GM12878 (cell line): ENCODE measurements at regions not wholly inside any gene's neighbourhood (a gene's known extent, or its start where the extent isn't known, plus 50 kb on each side); places are given as distances from the start of the nearest gene placed in this dataset.

Source experiments
- ATAC-seq: fragments of 200-7000 bp; cut with Tn5 transposase; 3 replicates; pipeline ENCODE4 v1.9.1; 2020; ENCODE audit warnings: mild to moderate bottlenecking, moderate library complexity
- BruUV-seq: library from RNA; stranded (reverse); fragments of 400-500 nt; replicated peaks from 2 replicates; lab custom pipeline; 2021; lab: Mats Ljungman, UMichigan
- CTCF ChIA-PET: fragments of 300-600 bp; sonication (Branson Sonifier 250); formaldehyde crosslinking; extraction: SDS; loops from one replicate; lab custom pipeline; 2021; ENCODE audit warnings: inconsistent platforms; lab: Yijun Ruan, JAX
- POLR2A ChIA-PET: fragments of 350-600 bp; formaldehyde crosslinking; extraction: SDS; loops from one replicate; lab custom pipeline; 2021; ENCODE audit warnings: inconsistent platforms; lab: Charles Lee
- RAD21 ChIA-PET: fragments of 300-600 bp; sonication (Branson Sonifier 250); formaldehyde crosslinking; loops from one replicate; lab custom pipeline; 2023; ENCODE audit warnings: antibody characterized with exemption; ENCODE audit not compliant: unreplicated experiment; lab: Charles Lee
- SMC1A ChIA-PET: fragments of 300-600 bp; sonication (Branson Sonifier 250); formaldehyde crosslinking; loops from one replicate; lab custom pipeline; 2023; ENCODE audit not compliant: unreplicated experiment, uncharacterized antibody; lab: Charles Lee
- DNase-seq: peaks from one replicate; pipeline ENCODE4 v3.0.0-alpha.2; 2011; ENCODE audit warnings: low read depth, low spot score
- FAIRE-seq: peaks from 3 replicates; lab custom pipeline; 2011; peaks lifted over from hg19 to GRCh38; lab: Jason Lieb, UNC
- H2AFZ ChIP-seq: 2 replicates; pipeline ENCODE4 v1.6.0; 2011; ENCODE audit warnings: low read depth, low read length, control low read depth; ENCODE audit not compliant: control insufficient read depth
- H3K27ac ChIP-seq: 2 replicates; pipeline ENCODE4 v1.5.1; 2011; ENCODE audit warnings: control low read depth; ENCODE audit not compliant: control insufficient read depth, insufficient read depth
- H3K27me3 ChIP-seq, 2 experiments: replicated peaks in 1 of 2; 2 replicates each; pipeline versions ENCODE4 v1.6.0 to v1.6.1; 2011; ENCODE audit warnings: low read length in 1 of 2; ENCODE audit not compliant: control insufficient read depth in 2 of 2, insufficient read depth in 2 of 2
- H3K36me3 ChIP-seq, 2 experiments: 2 replicates each; pipeline ENCODE4 v1.5.1; 2011; ENCODE audit warnings: low read length in 1 of 2; ENCODE audit not compliant: control insufficient read depth in 2 of 2, insufficient read depth in 2 of 2
- H3K4me1 ChIP-seq: 2 replicates; pipeline ENCODE4 v1.6.1; 2011; ENCODE audit warnings: mild to moderate bottlenecking, low read length, moderate library complexity, mixed read lengths; ENCODE audit not compliant: control insufficient read depth, insufficient read depth
- H3K4me2 ChIP-seq: 2 replicates; pipeline ENCODE4 v1.6.0; 2011; ENCODE audit warnings: control low read depth; ENCODE audit not compliant: control insufficient read depth, insufficient read depth
- H3K4me3 ChIP-seq: fragments of 200-600 bp; sonication (generic); 2 replicates; pipeline ENCODE4 v1.5.1; 2016
- H3K79me2 ChIP-seq: 2 replicates; pipeline ENCODE4 v1.6.0; 2011; ENCODE audit warnings: low read length; ENCODE audit not compliant: control insufficient read depth, insufficient read depth
- H3K9ac ChIP-seq: 2 replicates; pipeline ENCODE4 v1.8.0; 2011; ENCODE audit warnings: low read length, control low read depth, mixed read lengths; ENCODE audit not compliant: control insufficient read depth, insufficient read depth
- H3K9me3 ChIP-seq: replicated peaks from 3 replicates; pipeline ENCODE4 v1.5.1; 2011; ENCODE audit warnings: mild to moderate bottlenecking, low read length; ENCODE audit not compliant: control insufficient read depth, insufficient read depth
- H4K20me1 ChIP-seq: 2 replicates; pipeline ENCODE4 v1.6.0; 2011; ENCODE audit not compliant: control insufficient read depth, insufficient read depth
- BMI1 ChIP-seq: fragments of 450-650 bp; IDR thresholded peaks from 2 replicates; pipeline ENCODE4 v1.6.1; 2016; ENCODE audit warnings: mild to moderate bottlenecking, moderate library complexity, borderline replicate concordance
- CHD1 ChIP-seq: IDR thresholded peaks from 2 replicates; pipeline ENCODE4 v1.6.1; 2012; ENCODE audit warnings: low read depth, low read length, improper control_type of control experiment
- EGR1 ChIP-seq, 2 experiments: IDR thresholded peaks; 1 replicate in 1 of 2; 2 replicates in 1 of 2; pipeline ENCODE4 v1.6.1; 2011 to 2012; ENCODE audit warnings: low read depth in 2 of 2, low read length in 2 of 2, borderline replicate concordance in 1 of 2, mild to moderate bottlenecking in 1 of 2, moderate library complexity in 1 of 2
- ETV6 ChIP-seq, 2 experiments: fragments of 450-650 bp in 1 of 2; IDR thresholded peaks in 1 of 2; conservative IDR thresholded peaks in 1 of 2; 2 replicates each; pipeline ENCODE4 v1.6.1; 2014; ENCODE audit warnings: antibody characterized with exemption in 1 of 2, borderline replicate concordance in 1 of 2, low read depth in 1 of 2, mild to moderate bottlenecking in 1 of 2, moderate library complexity in 1 of 2
- HDGF ChIP-seq: fragments of 450-650 bp; IDR thresholded peaks from 2 replicates; pipeline ENCODE4 v1.6.1; 2016; ENCODE audit warnings: antibody characterized with exemption
- KAT2A ChIP-seq: conservative IDR thresholded peaks from 2 replicates; pipeline ENCODE4 v1.6.1; 2011; ENCODE audit warnings: low read depth, low read length; ENCODE audit not compliant: control insufficient read depth
- KLF5 ChIP-seq: fragments of 450-650 bp; IDR thresholded peaks from 2 replicates; pipeline ENCODE4 v1.6.1; 2014; ENCODE audit warnings: mild to moderate bottlenecking; ENCODE audit not compliant: partially characterized antibody
- SMAD1 ChIP-seq: fragments of 450-650 bp; IDR thresholded peaks from 2 replicates; pipeline ENCODE4 v1.6.1; 2018; ENCODE audit warnings: mild to moderate bottlenecking, low read depth; ENCODE audit not compliant: partially characterized antibody
- SREBF2 ChIP-seq: IDR thresholded peaks from 2 replicates; pipeline ENCODE4 v1.6.1; 2012; ENCODE audit warnings: mild to moderate bottlenecking, low read length
- SRF ChIP-seq, 2 experiments: IDR thresholded peaks; 2 replicates each; pipeline ENCODE4 v1.6.1; 2011; ENCODE audit warnings: low read depth in 2 of 2, low read length in 2 of 2, mild to moderate bottlenecking in 1 of 2, moderate library complexity in 1 of 2
- TBL1XR1 ChIP-seq: IDR thresholded peaks from 2 replicates; pipeline ENCODE4 v1.6.1; 2012; ENCODE audit warnings: low read depth, low read length, improper control_type of control experiment
- TCF3 ChIP-seq: IDR thresholded peaks from 2 replicates; pipeline ENCODE4 v1.6.1; 2012; ENCODE audit warnings: low read depth, mild to moderate bottlenecking, low read length, borderline replicate concordance; ENCODE audit not compliant: insufficient read depth
- WRNIP1 ChIP-seq: IDR thresholded peaks from 2 replicates; pipeline ENCODE4 v1.6.1; 2011; ENCODE audit warnings: low read depth, low read length, improper control_type of control experiment, borderline replicate concordance
- ZNF384 ChIP-seq: IDR thresholded peaks from 2 replicates; pipeline ENCODE4 v1.6.1; 2012; ENCODE audit warnings: low read depth, mild to moderate bottlenecking, low read length, improper control_type of control experiment, borderline replicate concordance
- WGBS: methylation state at CpG from one replicate; pipeline ENCODE4 v1.1.6; 2016; ENCODE audit warnings: low lambda C conversion rate; ENCODE audit not compliant: insufficient replicate concordance, insufficient coverage; ENCODE audit errors: missing lambda C conversion rate; 5-methylcytosine and 5-hydroxymethylcytosine counted together
- in situ Hi-C: fragments of 300-500 bp; cut with MboI; formaldehyde crosslinking; loops from 9 replicates; pipeline ENCODE4 v1.14.3; 2018; ENCODE audit warnings: mixed read lengths
- intact Hi-C: fragments of 100-400 bp; cut with micrococcal nuclease; formaldehyde crosslinking; loops from one replicate; pipeline ENCODE4 v1.14.2; 2022; ENCODE audit not compliant: unreplicated experiment
- TF ChIP-seq, protein P1 (sequence below): IDR thresholded peaks from 2 replicates; pipeline ENCODE4 v1.6.1; 2011; ENCODE audit warnings: borderline replicate concordance, low read depth, mild to moderate bottlenecking, moderate library complexity, mixed read lengths, low read length; ENCODE audit not compliant: insufficient read depth; ENCODE audit errors: extremely low read length
- TF ChIP-seq, protein P2 (sequence below): IDR thresholded peaks from 2 replicates; pipeline ENCODE4 v1.6.1; 2011; ENCODE audit warnings: mild to moderate bottlenecking, low read depth, low read length, moderate library complexity; ENCODE audit not compliant: insufficient replicate concordance

DNA sequence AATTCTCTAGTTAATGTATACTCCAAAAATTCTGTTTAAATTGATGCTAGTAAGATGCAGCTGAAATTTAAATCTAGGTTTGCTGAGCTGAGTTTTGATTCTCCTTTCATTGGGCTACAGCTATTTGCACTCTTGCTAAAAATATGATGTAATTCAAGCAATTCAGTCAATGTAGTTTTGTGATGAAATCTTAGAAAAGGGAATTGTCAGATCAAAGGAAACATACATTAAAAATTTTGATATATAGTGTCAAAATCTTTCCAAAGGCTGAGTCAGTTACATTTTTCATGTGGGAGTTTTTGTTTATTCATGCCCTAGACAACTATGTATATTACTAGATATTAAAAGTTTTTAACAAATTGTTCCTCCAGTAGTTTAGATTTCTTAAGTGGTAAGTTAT lies 334.9 kb upstream of the DAB2 start:
- no peak for TF ChIP-seq HDGF
- no peak for TF ChIP-seq BMI1
- no peak for TF ChIP-seq SRF (IDR thresholded peaks at IDR 0.05; ENCODE audit: low read depth in 2 of 2, low read length in 2 of 2)
- no peak for TF ChIP-seq WRNIP1
- no peak for TF ChIP-seq SMAD1
- H2AFZ ChIP-seq = no peak overlapping the region
- no peak for ATAC-seq
- no peaks in the 10 kb centered on the region for H3K36me3 ChIP-seq
- DNase-seq = no peak
- ChIA-PET CTCF (no interaction called here), SMC1A (no interaction called here), RAD21 (no interaction called here), POLR2A (no interaction called here)
- FAIRE-seq = no peak
- no peaks in the 10 kb centered on the region for H3K4me1 ChIP-seq
- H4K20me1 ChIP-seq = no peaks in the 10 kb centered on the region
- no peak overlapping the region for H3K4me2 ChIP-seq
- H3K27ac ChIP-seq = no peak overlapping the region
- H3K9me3 ChIP-seq = no peaks in the 10 kb centered on the region
- H3K4me3 ChIP-seq = no peak overlapping the region
- no peak overlapping the region for H3K9ac ChIP-seq
- BruUV-seq = no TSS peak
- in situ Hi-C loops (no loop called here), intact Hi-C loops (no loop called here)
- H3K79me2 ChIP-seq = no peaks in the 10 kb centered on the region
- H3K27me3 ChIP-seq = no peaks in the 10 kb centered on the region

DNA sequence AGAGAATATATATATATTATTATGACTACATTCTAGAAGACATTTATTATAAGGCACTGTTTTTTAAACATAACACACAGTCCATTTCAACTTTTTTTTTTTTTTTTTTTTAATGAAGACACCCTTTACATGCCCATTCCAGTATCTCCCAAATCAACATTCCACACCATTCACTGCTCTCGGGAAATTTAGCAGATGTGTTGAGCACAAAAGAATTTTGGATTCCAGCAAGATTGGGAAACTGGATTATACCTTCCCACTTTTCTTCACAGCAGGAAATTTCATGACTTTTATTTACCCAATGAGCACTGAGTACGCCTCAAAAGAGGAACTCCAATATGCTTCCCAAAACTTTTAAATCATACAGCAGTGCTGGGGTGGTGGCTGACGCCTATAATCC lies 333.6 kb upstream of the DAB2 start:
- no peak for ATAC-seq
- TF ChIP-seq KAT2A (no peak), TCF3 (no peak), TBL1XR1 (no peak), CHD1 (no peak), KLF5 (no peak), ETV6 (conservative IDR thresholded peaks at IDR 0.05 in 1 of 2, IDR thresholded peaks at IDR 0.05 in 1 of 2; ENCODE audit: borderline replicate concordance in 1 of 2, low read depth in 1 of 2) (no peak), SREBF2 (no peak), EGR1 (IDR thresholded peaks at IDR 0.05; ENCODE audit: borderline replicate concordance in 1 of 2, low read depth in 2 of 2, low read length in 2 of 2) (no peak), ZNF384 (no peak)
- TF ChIP-seq, protein P1, sequence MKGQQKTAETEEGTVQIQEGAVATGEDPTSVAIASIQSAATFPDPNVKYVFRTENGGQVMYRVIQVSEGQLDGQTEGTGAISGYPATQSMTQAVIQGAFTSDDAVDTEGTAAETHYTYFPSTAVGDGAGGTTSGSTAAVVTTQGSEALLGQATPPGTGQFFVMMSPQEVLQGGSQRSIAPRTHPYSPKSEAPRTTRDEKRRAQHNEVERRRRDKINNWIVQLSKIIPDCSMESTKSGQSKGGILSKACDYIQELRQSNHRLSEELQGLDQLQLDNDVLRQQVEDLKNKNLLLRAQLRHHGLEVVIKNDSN = no peak
- TF ChIP-seq, protein P2, sequence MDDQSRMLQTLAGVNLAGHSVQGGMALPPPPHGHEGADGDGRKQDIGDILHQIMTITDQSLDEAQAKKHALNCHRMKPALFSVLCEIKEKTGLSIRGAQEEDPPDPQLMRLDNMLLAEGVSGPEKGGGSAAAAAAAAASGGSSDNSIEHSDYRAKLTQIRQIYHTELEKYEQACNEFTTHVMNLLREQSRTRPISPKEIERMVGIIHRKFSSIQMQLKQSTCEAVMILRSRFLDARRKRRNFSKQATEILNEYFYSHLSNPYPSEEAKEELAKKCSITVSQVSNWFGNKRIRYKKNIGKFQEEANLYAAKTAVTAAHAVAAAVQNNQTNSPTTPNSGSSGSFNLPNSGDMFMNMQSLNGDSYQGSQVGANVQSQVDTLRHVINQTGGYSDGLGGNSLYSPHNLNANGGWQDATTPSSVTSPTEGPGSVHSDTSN = no peak

More for the DNA sequence above, 333.6 kb upstream of the DAB2 start:
- Histone ChIP-seq H3K79me2 (no peaks in the 10 kb centered on the region), H3K27me3 (no peaks in the 10 kb centered on the region), H2AFZ (no peak overlapping the region), H3K9ac (no peak overlapping the region), H3K9me3 (no peaks in the 10 kb centered on the region), H3K36me3 (no peaks in the 10 kb centered on the region), H4K20me1 (no peaks in the 10 kb centered on the region), H3K4me3 (no peak overlapping the region), H3K4me1 (no peaks in the 10 kb centered on the region), H3K4me2 (no peak overlapping the region), H3K27ac (no peak overlapping the region)
- SMC1A ChIA-PET = no interaction called here
- CTCF ChIA-PET = no interaction called here
- WGBS = 26% methylated on average over 3 of the region's 3 CpGs
- RAD21 ChIA-PET = no interaction called here
- intact Hi-C loops (no loop called here), in situ Hi-C loops (no loop called here)
- BruUV-seq = no TSS peak
- DNase-seq = no peak
- POLR2A ChIA-PET = no interaction called here
- no peak for FAIRE-seq
